GM18867 (cell line): ENCODE measurements at regions not wholly inside any gene's neighbourhood (a gene's known extent, or its start where the extent isn't known, plus 50 kb on each side); places are given as distances from the start of the nearest gene placed in this dataset.
A peak's percentile ranks its signal among the peaks of the same experiment; 100 is the strongest.
"Not testable (repeated sequence)": the region's sequence is repeated elsewhere in the genome, so short reads cannot be mapped to it uniquely, and the experiment has no call there.

Experiments
- ATAC-seq: cut with Tn5 transposase; IDR thresholded peaks from one replicate; pipeline ENCODE4 v1.9.1; 2021; ENCODE audit warnings: mild to moderate bottlenecking, moderate library complexity; ENCODE audit not compliant: unreplicated experiment

DNA sequence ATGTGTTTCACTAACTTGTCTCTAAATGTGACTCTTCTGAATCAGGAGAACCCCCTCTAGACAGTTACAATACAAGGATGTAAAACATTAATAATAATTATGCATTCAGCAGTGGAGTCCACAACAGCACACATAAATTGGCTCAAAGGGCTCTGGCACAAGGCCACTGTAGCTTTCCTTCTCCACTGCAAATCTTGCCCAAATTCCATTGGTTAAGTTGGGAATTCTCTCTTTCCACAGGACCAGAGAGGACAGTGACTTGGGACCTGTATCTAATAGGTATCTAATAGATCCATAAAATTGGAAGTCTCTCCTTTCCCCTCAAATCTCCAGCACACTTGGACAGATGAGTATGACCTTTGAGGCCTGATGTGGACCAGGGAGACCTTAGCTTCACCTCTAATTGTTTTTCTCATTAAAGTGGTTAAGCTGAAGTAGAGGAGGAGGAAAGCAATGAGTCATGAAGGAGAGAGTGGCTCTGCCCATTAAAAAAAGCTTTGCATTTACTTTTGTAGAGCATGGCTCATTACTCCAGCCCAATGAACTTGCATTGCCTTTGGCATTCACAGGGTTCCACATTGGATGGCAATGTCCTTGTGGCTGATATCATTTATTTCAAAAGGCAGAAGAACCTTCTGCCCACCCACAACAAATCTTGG is 72.3 kb upstream of the SH3RF1 start:
- no peak for ATAC-seq

DNA sequence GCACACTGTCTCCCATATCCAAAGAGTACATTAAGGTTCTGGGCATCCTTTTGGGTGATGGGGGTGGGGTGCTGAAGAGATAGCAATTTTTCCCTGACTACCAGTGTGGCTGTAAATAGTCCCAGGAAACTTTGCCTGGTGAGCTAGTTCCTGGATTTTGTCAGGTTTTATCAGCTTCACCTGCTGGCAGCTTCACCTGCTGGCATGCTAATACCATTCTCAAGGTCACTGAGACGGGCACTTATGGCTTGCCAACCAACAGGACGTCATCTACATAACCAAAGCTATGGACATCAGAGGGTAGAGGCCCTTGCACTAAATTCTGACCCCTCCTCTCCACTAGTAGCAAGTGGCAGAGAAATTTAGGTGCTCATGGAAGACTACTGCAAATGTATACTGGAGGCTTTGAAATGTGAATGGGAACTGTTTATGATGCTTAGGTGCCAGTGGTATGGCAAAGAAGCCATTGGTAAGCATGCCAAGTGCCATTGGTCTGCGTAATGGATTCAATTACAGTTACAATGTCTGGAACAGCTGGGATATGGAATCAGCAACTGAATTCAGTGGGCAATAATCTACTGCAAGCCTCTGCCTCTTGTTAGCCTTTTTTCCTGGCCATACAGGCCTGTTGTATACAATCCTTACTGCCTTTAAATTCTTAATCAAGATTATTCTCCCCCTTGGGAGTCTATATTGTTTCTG is 71.6 kb upstream of the SH3RF1 start:
- ATAC-seq, result no peak

DNA sequence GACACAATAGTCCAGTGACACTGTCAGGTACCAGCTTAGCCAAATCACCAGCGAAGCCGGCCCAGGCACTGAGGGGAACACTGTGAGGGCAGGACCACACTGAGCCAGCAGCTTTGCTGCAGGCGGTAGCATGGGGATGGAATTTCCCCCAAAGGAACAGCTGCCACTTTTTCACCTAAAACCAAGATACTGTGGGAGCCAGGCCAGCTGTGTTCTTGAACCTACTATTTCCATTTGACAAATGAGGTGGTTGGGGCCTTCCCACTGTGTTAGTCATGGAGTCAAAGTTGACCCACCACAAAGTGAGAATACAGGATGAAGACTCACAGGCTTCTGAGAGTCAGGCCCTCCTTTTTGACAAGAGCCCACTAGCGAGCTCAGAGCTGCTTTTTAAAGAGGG is 70.7 kb upstream of the SH3RF1 start:
- peak; percentile 54 for ATAC-seq

DNA sequence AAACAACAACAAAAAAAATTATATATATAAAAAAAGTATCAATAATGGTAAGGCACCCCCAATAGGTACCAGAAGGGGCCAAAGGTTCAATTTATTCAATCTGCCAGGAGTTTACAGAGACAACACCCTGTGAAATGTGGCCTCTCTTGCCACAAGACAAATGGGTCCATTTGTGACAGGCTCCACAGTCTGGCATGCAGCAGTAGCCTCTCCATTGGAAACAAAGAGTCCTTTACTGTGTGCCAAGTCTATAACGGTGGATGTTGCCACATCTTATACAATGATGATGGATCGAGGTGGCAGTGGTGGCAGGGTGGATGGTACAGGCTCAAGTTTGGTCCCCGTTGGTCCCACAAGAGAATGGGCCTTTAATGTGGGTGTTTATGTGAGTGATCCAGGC is 70.1 kb upstream of the SH3RF1 start:
- ATAC-seq, result no peak

DNA sequence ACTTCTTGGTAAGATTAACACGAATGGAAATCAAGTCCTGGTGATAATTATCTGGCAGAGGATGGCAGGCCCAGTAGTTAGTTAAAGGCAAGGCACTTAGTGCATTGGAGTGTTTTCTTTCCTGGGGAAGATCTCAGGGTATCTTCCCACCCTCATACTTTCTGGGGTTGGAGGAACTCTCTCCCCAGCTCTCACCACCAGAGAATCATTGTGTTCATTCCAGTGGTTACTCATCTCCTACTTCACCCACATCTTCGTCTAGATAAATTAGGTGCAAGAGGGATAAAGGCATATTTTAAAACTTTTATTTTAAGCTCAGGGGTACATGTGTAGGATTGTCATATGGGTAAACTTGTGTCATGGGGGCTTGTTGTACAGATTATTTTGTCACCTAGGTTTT is 67.5 kb upstream of the SH3RF1 start:
- ATAC-seq, result no peak

DNA sequence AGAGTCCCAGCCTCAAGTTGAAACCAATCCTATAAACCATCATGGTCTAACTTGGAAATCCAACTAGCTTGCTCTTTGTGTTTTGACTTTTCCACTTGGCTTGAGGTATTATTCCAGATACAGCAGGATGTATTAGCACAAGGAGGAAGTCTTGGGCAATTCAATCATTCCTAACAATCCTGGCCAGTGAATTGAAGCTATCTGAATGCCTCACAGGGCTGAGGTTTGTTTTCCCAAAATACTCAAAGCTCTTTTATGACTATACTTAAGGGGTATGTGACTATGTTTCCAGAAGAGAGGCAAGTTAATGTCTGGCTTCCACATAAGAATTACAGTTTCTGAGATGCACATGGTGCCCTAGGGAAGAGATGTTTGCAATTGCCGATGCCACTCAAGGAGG is 66.8 kb upstream of the SH3RF1 start:
- ATAC-seq, result no peak

DNA sequence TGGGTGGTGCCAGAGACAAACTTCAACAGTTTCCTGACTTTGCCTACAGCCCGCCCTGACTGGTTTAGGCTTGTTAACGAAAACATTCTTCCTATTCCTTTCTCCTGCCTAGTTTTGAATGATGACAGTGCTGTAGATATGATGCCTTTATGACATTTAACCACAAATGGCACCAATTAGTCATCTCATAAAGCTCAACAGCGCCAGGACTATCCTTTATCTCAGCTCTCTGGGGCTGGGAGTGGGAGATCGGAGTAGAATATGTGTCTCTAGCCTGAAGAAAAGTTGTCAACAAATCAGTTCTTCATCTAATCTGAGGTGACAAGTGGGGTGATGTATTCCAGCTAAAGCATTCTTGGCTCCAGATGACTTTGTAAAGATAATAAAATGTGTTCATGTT is 64.6 kb upstream of the SH3RF1 start:
- no peak for ATAC-seq

DNA sequence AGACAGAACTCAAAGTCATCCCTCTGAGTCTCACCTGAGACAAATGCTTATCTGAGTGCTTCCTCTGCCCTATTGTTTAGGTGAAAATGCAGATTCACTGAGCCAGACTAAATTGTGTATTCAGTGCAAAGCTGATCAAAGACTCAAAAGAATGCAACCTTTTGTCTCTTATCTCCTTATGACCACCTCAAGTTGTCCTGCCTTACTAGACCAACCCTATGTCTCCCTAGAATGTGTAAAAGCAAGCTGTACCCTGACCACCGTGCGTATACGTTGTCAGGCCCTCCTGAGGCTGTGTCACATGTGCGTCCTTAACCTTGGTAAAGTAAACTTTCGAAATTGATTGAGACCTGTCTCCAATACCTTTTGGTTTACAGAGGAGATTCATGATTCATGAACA is 63.6 kb upstream of the SH3RF1 start:
- ATAC-seq, result no peak

DNA sequence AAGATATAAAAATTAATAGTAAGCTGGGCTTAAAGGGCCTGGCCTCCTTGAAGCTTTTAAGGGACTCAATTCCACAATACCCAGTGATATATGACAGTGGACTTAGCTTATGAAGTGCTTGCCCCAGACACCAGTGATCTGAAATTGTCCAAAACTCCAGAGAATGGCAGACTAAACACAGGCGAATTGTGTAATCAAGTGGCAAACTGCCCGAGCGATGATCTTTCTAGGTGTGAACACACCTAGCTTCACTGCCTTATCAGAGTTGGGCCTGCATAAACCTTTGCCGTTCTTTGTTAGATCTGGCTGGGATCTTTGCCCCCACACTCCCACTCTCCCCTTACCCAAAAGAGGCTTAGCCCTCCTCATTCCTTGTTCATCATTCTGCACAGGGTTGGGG is 62.5 kb upstream of the SH3RF1 start:
- no peak for ATAC-seq

DNA sequence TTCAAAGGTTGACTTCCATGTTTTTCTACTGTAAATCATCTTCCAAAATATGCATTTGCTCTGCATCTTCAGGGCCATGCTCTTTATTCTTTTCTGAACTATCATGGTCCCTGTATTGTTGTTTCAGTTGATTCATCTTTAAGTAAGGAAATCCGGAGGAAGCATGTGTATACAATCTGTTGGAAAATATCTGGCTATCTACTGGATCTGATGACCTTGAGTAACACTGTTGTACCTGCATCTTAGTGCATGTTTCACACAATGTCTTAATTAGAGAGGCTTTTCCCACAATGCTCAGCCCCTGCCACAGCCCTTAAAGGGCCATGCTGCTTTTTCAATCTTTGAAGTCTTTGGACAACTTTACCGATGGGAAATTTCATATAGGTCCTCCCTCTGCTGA is 61.8 kb upstream of the SH3RF1 start:
- no peak for ATAC-seq

DNA sequence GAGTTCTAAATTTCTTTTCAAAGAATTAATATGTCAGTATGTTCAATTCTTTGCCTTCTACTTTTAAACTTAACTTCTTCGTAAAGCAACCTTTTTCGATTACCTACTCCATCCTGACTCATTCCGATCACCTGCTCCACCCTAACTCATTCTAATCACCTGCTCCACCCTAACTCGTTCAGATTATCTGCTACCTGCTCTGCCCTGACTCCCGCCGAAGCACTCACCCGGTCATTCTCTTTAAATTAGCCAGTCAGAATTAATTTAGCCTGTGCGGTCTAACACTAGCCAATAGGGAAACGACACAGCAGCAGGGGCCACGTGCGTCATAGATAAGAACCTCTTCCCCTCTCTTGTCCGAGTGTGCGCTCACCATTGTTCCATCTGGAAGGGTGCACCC is 60.1 kb upstream of the SH3RF1 start:
- no peak for ATAC-seq

DNA sequence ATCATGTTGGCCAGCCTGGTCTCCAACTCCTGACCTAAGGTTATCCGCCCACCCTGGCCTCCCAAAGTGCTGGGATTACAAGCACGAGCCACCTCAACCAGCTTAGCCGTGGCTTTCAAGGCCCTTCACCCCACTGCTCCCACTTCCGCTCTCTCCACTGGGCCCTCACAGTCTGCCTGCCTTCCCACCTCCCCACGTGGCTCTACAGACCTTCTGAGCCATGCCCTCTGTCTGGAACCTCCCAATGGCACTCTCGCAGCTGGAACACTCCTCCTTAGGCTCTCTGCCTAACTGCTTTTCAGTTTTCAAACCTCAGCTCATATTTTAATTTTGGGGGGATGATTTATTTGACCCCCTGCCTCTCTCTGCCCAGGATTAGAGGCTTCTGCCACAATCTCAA is 59.3 kb upstream of the SH3RF1 start:
- ATAC-seq, result no peak

DNA sequence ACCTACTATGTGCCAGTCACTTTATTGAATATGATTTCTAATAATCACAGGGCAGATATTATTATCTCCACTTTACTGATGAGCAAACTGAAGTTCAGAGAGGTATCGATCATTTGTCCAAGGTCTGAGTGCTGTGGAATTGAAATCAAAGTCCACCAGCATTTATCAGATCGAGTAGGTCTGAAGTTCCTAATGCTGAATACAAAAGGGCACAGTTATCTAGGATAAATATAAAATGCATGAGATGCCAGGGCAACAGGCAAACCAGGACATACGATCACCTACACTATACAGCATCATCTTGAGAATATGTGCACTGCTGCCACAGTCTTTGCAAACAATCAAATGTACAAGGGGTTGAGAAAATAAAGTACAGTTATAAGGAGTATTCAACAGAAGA is 57.2 kb upstream of the SH3RF1 start:
- ATAC-seq, result no peak

DNA sequence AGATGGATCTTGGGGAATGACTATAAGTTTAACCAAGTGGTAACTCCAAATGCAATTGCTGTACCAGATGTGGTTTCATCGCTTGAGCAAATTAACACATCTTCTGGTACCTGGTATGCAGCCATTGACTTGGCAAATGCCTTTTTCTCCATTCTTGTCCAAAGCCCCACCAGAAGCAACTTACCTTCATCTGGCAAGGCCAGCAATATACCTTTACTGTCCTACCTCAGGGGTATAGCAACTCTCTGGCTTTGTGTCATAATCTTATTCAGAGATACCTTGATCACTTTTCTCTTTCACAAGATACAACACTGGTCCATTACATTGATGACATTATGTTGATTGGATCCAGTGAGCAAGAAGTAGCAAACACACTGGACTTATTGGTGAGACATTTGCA is 53.2 kb upstream of the SH3RF1 start:
- not testable (repeated sequence) for ATAC-seq

DNA sequence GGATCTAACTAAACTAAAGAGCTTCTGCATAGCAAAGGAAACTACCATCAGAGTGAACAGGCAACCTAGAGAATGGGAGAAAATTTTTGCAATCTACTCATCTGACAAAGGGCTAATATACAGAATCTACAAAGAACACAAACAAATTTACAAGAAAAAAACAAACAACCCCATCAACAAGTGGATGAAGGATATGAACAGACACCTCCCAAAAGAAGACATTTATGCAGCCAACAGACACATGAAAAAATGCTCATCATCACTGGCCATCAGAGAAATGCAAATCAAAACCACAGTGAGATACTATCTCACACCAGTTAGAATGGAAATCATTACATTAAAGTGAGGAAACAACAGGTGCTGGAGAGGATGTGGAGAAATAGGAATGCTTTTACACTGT is 52.1 kb upstream of the SH3RF1 start:
- ATAC-seq, result not testable (repeated sequence)
